22Rv1 (cell line): ENCODE measurements at regions not wholly inside any gene's neighbourhood (a gene's known extent, or its start where the extent isn't known, plus 50 kb on each side); places are given as distances from the start of the nearest gene placed in this dataset.

Experiments
- H3K27ac ChIP-seq: fragments of 450-650 bp; 2 replicates; pipeline ENCODE4 v1.5.1; 2017
- CTCF ChIP-seq: fragments of 450-650 bp; IDR thresholded peaks from 2 replicates; pipeline ENCODE4 v1.5.1; 2017; ENCODE audit warnings: mild to moderate bottlenecking
- ZFX ChIP-seq: fragments of 450-650 bp; IDR thresholded peaks from 2 replicates; pipeline ENCODE4 v1.6.1; 2017; ENCODE audit warnings: antibody characterized with exemption, borderline replicate concordance

- TF ChIP-seq CTCF (no peak), ZFX (no peak)
- H3K27ac ChIP-seq: no peak overlapping the region
Observed at GRCh38 chr4:18441203-18441590, 419.6 kb upstream of the LCORL start.

- no peak overlapping the region for H3K27ac ChIP-seq
- TF ChIP-seq ZFX: no peak
- no peak for TF ChIP-seq CTCF
Observed at GRCh38 chr4:18440527-18441202, 419.1 kb upstream of the LCORL start.

GRCh38 chr4:18439311-18439710 is 417.8 kb upstream of the LCORL start:
- no peak overlapping the region for H3K27ac ChIP-seq
- no peak for TF ChIP-seq ZFX
- no peak for TF ChIP-seq CTCF

- TF ChIP-seq CTCF (no peak), ZFX (no peak)
Observed at GRCh38 chr4:18435781-18436180, 414.2 kb upstream of the LCORL start.

GRCh38 chr4:18422685-18423084 is 401.1 kb upstream of the LCORL start:
- TF ChIP-seq CTCF (no peak), ZFX (no peak)

More at GRCh38 chr4:18435781-18436180, 414.2 kb upstream of the LCORL start:
- H3K27ac ChIP-seq: no peak overlapping the region

GRCh38 chr4:18421519-18421918 is 400.0 kb upstream of the LCORL start:
- TF ChIP-seq CTCF (no peak), ZFX (no peak)
- no peak overlapping the region for H3K27ac ChIP-seq

More at GRCh38 chr4:18422685-18423084, 401.1 kb upstream of the LCORL start:
- H3K27ac ChIP-seq: no peak overlapping the region

GRCh38 chr4:18419780-18420179 is 398.2 kb upstream of the LCORL start:
- no peak for TF ChIP-seq ZFX
- no peak for TF ChIP-seq CTCF
- H3K27ac ChIP-seq: no peak overlapping the region

GRCh38 chr4:18418195-18418898 is 396.8 kb upstream of the LCORL start:
- peak overlapping the region; percentile 60 for H3K27ac ChIP-seq

GRCh38 chr4:18417651-18418050 is 396.1 kb upstream of the LCORL start:
- H3K27ac ChIP-seq: peak overlapping the region; percentile 60
